ENCODE measurements at regions not wholly inside any gene's neighbourhood (a gene's known extent, or its start where the extent isn't known, plus 50 kb on each side); places are given as distances from the start of the nearest gene placed in this dataset.
"Not testable (repeated sequence)": the region's sequence is repeated elsewhere in the genome, so short reads cannot be mapped to it uniquely, and the experiment has no call there.

DNA sequence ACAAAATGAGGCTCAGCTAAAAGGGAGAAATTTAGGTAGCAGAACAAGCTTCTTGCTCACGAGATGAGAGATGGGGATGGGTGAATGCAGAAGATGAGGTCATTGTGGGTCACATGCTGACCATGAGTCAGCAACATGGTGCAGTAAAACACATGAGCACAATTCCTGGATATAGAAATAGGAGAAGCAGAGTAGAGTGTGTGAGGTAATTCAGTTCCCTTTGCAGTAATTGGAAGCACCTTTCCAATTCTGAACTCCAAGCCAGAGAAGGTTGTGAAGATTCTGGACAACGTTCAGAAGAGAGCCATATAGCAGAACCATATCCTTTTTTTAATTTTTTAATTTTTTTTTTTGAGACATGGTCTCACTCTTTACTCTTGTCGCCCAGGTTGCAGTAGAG lies 62.0 kb upstream of the LMNTD1 start:
- DNase-seq (ENCODE audit: low read depth) = peak; percentile 83

DNA sequence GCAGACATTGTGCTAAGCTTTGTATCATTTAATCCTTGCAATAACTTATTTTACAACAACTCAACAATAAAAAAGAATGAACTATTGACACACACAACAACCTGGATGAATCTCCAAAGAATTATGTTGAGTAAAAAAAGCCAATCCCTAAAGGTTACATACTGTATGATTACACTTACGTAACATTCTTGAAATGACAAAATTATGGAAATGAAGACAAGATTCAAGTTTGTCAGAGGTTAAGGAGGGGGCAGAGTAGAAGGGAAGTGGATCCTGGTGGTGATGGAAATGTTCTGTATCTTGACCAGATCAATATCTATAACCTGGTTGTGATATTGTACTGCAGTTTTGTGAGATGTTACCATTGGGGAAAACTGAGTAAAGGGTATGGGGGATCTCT lies 63.2 kb upstream of the LMNTD1 start:
- DNase-seq (ENCODE audit: low read depth) = no peak

DNA sequence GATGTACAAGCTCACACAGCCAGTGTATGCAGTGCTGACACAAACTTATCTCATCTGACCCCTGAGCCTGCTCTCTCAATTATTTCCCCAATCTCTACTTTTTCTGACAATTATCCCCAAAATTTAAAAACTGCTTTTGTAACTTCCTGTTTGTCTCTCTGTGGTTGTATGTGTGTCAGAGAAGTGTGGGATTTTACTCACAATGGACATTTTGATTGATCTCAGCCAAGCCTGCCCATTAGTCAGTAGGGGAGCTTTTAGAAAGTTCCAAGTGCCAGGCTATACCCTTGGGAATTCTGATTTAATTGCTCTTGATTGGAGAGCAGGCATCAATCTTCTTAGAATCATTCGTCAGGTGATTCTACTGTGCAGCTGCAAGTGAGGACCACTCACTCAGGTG lies 64.9 kb upstream of the LMNTD1 start:
- no peak for DNase-seq (ENCODE audit: low read depth)

DNA sequence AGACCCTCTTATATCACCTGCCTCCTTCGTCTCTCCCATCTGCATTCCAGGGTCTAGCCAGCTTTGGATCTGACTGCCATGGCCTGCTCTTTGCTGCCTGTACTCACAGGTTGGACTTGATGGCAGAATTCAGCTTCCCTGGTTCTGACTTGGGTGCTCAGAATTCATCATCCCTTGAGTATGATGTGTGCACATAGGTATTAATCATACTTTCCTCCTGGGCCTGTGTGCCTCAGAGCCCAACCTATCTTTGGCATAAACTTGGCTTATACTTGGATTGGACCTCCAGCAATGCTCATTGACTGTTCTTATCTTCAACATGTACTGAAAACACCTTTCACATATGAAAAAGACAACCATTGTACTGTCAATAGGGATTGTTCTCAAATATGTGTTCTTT lies 70.7 kb upstream of the LMNTD1 start:
- DNase-seq (ENCODE audit: low read depth) = no peak

DNA sequence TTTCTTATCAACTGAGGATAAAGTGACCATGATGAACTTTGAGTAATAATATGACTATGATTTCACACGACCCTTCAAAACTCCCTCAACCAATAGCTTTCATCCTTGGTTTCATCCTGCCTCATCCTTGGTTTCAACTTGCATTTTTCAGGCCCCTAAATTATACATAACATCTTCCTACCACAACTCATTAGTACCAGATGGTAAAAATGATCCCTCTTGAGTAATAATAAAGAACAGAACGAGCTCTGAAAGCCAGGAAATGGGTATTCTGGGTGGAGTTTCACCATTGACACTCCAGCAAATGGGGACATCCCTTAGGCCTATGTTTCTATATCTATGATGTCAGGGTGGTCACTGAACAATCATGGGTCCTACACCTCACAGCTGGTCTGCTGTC lies 72.1 kb upstream of the LMNTD1 start:
- DNase-seq (ENCODE audit: low read depth) = no peak

DNA sequence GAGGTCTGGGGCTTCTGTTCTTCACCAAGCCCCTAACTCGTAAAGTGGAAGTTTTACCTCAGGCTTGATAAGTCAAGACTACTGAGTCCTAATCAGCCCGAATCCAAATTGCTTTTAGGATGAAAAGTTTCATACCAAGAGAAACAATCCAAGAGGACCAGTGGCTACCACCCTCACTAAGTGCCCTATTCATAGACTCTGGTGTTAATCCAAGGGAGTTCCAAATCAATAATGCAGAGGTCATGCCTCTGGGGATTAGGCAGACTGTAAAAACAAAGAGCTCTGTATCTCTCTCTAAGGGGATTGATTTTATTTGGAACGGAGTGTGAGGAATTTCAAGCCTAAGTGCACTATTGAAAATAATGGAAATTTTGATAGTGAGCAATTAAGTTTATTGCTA lies 76.3 kb upstream of the LMNTD1 start:
- no peak for DNase-seq (ENCODE audit: low read depth)

DNA sequence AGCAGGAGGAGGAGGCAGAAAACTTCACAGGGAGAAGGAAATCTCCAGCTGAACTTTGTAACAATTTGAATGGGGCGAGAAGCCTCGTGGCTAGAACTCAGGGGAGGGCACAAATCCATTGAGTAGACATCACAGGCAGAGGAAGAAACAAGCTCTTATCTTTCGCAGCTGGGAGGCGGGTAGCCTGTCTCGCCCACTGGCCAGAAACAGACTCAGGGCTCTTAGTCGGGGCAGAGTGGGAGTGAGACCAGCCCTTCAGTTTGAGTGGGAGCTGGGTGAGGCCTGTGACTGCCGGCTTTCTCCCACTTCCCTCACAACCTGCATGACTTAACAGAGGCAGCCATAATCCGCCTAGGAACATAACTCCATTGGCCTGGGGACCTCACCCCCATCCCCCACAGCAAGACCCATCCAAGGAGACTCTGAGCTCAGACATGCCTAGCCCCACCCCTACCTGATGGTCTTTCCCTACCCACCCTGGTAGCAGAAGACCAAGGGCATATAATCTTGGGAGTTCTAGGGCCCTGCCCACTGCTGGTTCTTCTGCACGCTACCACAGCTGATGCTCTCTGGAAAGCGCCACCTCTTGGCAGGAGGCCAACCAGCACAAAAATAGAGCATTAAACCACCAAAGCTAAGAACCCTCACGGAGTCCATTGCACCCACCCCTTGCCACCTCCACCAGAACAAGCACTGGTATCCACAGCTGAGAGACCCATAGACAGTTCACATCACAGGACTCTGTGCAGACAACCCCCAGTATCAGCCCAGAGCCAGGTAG lies 77.8 kb upstream of the LMNTD1 start:
- DNase-seq (ENCODE audit: low read depth) = not testable (repeated sequence)

DNA sequence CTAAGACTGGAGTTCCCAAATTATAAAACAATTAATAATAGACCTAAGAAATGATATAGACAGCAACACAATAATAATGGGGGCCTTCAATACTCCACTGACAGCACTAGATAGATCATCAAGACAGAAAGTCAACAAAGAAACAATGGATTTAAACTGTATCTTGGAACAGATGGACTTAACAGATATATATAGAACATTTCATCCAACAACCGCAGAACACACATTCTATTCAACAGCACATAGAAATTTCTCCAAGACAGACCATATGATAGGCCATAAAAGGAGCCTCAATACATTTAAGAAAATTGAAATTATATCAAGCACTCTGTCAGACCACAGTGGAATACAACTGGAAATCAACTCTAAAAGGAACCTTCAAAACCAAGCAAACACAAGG lies 80.1 kb upstream of the LMNTD1 start:
- DNase-seq (ENCODE audit: low read depth) = not testable (repeated sequence)

DNA sequence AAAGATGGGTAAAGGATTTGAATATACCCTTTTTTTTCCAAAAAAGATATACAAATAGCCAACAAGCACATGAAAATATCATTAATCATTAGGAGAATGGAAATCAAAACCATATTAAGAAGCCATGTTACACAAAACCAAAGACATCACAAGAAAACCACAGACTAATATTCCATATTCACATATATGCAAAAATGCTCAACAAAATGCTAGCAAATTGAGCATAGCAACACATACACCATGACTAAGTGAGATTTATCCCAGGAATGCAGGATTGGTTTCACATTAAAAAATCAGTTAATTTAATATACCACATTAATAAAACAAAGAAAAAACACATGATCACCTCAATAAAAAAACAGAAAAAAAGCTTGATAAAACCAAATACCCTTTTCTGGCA lies 84.7 kb upstream of the LMNTD1 start:
- DNase-seq (ENCODE audit: low read depth) = no peak

DNA sequence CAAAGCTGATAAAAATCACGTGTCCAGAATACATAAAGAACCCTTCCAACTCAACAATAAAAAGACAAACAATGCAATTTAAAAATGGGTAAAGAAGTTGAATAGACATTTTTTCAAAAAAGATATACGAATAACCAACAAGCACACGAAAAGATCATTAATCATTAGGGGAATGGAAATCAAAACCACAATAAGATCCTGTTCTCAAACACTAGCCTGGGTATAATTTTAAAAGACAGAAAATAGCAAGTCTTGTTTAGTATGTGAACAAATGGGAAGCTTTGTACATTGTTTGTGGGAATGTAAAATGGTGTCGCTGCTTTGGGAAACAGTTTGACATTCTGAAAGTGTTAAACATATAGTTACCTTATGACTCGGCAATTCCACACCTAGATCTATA lies 86.3 kb upstream of the LMNTD1 start:
- DNase-seq (ENCODE audit: low read depth) = no peak

DNA sequence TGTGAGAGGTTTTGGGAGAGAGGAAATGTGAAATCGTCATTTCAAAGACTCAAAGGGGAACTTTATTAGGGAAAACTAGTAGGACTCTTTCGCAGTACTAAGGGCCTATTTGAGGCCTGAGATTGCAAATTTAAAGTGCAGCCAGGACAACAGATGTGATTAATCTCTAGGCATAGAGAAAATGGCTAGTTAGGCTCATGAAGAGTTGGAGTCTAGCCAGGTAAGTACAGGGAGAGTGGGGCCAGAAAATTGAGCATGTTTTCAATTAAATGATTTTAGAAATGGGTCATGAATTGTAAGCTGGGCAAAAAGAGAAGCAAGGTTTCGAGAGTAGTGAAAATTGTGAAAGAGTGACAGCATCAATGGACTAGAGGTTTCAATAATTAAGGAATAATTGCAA lies 91.9 kb upstream of the LMNTD1 start:
- peak; percentile 4 for DNase-seq (ENCODE audit: low read depth)

DNA sequence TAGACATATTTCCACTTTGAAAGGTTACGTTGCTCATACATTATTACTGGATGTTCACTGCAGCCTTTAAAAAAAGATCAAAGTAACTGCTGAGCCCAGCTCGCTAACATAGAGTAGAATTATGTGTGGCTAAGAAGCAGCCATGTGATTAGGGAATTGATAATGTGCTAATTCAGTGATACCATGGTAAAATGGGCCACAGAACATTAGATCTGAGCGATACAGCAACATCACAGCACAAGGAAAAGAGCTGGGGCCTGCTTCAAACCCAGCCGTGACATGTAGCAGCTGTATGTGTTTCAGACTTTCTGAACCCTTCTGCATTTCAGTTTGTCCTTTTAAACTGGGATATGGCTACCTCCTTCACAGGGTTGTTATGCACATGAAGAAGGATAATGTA lies 92.3 kb upstream of the LMNTD1 start:
- no peak for DNase-seq (ENCODE audit: low read depth)

DNA sequence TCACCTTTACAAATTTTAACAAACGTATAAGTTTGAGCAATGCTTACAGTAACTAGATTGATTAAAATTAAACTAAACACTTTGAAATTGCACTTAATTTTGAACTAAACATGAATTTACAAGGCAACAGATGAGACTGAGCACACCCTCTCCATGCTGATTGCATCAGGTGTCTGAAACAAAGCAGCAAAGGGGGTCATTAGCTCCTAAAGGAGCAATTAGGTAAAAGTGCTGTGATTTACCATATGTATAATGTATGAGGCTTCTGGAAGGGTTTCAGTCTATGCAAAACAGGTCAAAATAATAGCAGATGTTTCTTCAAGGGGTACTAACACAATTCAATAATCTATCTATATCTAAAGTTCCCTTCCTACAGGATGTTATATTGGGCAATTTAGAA lies 98.8 kb upstream of the LMNTD1 start:
- no peak for DNase-seq (ENCODE audit: low read depth)

DNA sequence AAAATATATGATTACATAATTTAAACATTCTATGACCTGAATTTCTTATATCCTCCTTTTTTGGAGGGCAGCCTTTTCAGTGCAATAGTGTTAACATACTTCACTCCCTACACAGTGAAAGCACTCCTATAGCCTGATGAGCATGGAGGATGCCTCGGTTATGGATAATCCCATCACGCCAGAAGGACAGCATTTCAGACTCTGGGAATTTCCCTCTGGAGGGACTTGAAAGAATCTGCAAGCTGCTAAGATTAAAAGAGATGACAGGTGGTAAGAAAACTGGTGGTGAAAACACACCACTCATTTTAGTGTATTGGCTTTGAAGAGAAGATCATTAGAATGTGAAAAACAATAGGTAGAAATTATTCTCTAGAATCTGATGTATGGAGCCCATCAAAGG lies 99.3 kb upstream of the LMNTD1 start:
- no peak for DNase-seq (ENCODE audit: low read depth)

DNA sequence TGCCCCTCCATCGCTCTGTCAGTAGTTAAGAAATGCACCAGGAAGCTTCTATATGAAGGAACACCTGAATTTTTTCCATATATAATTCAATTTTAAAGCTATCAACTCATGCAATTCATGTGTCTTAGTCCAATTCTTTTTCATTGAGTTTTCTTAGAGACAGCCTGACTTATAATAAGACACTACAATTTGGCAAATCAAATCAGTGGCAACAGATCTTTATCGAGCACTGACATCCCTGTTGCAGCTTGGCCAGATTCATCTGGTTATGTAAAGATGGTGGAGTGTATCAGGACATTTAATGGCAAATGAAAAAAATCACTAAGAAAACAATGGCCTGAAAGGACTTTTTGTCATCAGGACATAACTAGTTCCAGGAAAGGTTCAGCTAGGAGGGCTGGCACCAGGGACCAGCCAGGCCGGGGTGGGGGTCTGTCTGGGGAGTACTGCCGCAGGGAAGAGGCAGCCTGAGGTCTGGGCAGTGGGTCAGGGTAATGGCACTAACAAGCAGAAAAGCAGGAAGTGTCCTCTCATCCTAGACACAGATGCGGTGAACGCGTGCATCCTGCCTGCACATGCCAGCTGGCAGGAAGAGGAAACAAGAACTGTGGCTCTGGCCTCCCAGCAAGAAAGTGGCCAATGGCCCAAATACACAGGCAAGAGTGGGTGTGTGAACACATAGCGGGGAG lies 100.5 kb upstream of the LMNTD1 start:
- no peak for DNase-seq (ENCODE audit: low read depth)

DNA sequence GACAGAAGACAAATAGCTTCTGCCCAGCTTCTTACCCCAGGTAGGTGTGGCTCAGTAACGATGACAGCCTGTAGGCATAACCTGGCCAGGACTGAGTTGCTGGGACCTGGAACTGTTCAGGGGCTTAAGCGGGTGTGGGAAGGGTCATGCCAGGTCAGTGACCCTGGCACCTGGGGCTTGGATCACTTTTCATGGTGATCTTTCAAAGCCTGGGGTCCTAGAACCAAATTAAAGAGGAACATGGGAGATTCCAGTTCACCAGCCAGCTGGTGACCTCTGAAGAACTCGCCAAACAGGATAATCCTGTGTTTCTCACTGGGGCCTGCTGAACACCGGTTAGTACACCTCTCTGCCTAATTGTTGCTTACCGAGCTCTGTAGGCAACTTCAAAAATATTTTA lies 102.6 kb upstream of the LMNTD1 start:
- DNase-seq (ENCODE audit: low read depth) = no peak

DNA sequence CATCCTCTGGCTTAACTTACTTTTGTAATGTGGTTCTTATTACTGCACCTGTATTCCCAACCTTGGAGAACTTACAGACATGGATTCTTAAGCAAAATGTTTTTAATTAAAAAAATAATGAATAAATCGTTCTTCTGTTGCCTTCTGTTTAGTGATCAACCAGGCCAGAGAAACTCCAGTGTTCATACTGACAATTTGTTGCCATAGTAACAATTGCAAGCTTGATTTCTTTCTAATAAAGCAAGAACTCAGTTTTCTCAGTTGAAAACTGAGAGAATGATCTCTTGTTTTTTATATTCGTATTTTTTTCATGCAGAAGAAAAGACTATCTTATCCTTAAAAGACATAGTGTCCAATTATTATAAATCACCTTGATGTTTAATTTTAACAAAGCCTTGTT lies 106.5 kb upstream of the LMNTD1 start:
- no peak for DNase-seq (ENCODE audit: low read depth)

DNA sequence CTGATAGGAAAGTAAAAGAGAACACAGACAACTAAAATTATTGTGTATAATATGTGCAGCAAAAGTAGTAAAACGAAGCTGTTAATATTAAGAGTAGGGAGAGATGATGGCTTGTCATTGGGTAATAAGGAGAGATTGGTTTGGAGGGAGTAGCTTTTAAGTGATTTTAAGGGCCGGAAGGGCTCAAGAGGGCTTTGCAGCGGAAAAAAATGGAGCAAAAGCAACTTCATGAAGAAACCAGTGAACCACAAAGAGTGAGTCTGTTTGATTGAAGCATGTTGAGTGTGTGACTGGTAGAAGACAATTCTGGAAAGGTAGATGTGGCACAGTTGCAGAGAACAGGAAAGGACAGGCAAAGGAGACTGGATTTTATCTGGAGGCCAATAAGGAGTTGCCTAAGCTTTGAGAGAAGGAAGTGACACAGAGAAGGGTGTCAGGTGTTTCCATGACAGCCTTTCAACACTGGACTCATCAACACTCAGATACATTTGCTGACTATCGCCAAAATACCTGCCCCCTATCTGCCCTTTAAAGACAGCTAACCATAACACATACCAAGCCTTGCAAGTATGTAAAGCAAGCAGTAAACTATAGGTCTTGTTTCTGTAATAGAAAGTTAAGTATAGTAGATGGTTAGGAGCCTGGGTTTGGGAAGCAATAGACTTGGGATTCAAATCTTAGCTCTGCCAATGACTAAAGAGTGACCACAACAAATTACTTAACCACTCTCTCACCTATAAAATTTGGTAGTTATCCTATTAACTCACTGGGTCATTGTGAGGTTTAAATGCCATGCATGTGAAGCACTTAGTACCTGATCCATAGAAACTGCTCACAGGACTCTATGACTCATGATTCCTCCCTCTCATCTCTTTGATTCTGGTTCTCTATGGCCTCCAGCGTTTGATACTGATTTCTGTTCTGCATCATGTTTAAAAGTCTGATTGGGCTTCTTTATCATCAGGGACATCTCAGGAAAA lies 117.3 kb upstream of the LMNTD1 start:
- DNase-seq (ENCODE audit: low read depth) = no peak

DNA sequence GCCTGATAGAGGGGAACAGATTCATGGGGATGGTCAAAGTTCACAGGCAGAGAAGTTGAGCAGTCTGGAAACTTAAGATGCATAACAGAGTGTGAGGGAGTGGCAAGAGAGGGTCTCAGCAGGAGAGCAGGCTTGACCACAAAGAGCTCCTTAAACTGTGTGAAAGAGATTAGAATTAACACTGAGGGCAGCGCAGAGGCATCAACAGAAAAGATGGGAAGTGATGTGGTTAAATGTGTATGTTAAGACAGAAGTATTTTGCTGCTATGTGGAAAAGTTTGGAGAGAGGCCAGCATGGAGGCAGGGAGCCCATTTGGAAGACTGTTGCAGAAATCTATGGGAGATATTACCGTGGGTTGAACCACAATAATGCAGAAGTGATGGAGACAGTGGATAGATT lies 122.7 kb upstream of the LMNTD1 start:
- no peak for DNase-seq (ENCODE audit: low read depth)

DNA sequence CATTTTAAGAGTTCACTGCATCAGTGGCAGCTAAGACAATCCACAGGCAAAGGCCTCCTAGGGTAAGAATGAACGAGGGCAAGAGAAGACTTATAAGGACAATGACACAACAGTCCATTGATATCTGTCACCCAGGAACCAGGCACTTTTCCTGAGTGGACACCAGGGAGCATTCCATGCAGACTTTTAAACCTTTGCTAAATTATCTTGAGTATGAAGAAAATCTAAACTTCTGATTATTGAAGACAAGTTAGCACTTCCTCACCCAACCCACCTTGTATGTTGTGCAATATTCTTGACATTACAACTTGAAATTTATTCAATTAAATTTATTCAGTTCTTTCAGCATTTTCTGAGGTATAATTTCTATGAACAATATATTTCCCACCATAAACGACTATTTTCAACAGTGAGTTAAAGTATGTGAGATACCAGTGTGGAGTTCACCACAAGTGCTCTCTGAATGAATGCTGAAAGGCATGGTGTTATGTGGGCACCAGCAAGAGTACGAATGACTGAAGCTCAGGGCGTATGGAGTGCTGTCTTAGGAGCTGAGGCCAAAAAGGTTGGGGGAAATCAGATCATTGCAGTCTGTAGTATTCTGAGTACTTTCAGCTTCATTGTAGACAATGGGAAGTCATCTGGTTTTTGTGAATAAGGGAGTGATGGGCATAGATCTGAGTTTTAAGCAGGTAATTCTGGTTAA lies 124.3 kb upstream of the LMNTD1 start:
- no peak for DNase-seq (ENCODE audit: low read depth)

DNA sequence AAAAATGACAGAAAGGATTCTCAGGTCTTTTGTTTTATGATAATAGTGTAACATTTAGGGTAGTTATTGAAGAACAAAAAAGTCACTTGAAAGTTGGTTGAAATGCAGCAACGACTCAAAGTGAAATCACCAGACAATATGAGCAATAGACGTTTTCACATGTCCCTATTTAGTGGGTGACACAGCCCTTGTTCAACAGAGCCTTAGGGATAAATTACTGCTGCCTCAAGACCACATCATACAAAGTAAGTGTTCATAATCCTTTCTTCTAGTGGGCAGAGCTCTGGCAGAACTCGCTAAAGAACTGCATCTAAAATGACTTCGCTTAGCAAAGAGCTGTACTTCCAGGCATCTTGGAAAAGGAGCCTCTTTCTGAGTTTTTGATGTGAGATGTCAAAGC lies 128.5 kb upstream of the LMNTD1 start:
- no peak for DNase-seq (ENCODE audit: low read depth)

DNA sequence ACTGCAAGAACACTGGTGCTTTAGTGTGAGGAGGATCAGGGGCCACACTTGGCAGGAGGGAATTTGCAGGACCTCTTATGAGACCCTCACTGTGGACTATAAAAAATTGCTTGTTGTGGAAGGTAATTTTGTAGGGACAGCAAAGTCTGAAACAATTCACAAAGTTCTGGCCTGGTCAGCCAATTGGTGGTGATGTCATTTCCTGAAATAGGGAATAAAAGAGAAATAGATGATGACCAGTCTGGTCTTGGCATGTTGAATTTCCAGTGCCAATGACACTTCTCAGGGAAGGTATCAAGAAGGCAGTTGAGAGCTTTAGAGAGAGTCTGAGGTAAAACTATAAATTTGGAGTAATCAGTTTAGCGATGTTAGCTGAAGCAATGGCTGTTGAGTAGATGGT lies 129.3 kb upstream of the LMNTD1 start:
- no peak for DNase-seq (ENCODE audit: low read depth)
